Peyer's patch (tissue), 4 donors: ENCODE measurements at regions not wholly inside any gene's neighbourhood (a gene's known extent, or its start where the extent isn't known, plus 50 kb on each side); places are given as distances from the start of the nearest gene placed in this dataset.
"Not testable (repeated sequence)": the region's sequence is repeated elsewhere in the genome, so short reads cannot be mapped to it uniquely, and the experiment has no call there.

ENCODE experiments used
- DNase-seq, 3 donors: peaks; one replicate each; pipeline ENCODE4 v3.0.0-alpha.2; 2017 to 2019
- H3K27ac ChIP-seq, 4 donors: fragments of 200-600 bp; sonication (generic); one replicate each; pipeline ENCODE4 v1.5.1; 2016 to 2019
- H3K27me3 ChIP-seq, 2 donors: fragments of 200-600 bp; sonication (generic); one replicate each; pipeline ENCODE4 v1.5.1; 2019
- H3K36me3 ChIP-seq, 3 donors: fragments of 200-600 bp; sonication (generic); one replicate each; pipeline ENCODE4 v1.5.1; 2016 to 2019
- H3K4me1 ChIP-seq, 4 donors: fragments of 200-600 bp; sonication (generic); one replicate each; pipeline ENCODE4 v1.5.1; 2016 to 2019
- H3K4me3 ChIP-seq, 4 donors: fragments of 200-600 bp; sonication (generic); 1 replicate in 3 of 4; 2 replicates in 1 of 4; pipeline ENCODE4 v1.5.1; 2016 to 2019; ENCODE audit warnings: mild to moderate bottlenecking in 1 of 4
- H3K9me3 ChIP-seq, 4 donors: fragments of 200-600 bp; sonication (generic); one replicate each; pipeline ENCODE4 v1.5.1; 2016 to 2019; ENCODE audit warnings: mild to moderate bottlenecking in 1 of 4
- CTCF ChIP-seq, 6 experiments: fragments of 450-650 bp in 4 of 6; fragments of 200-600 bp in 2 of 6; sonication (generic) in 1 of 6; IDR thresholded peaks; one replicate each; pipeline ENCODE4 v1.5.1; 2017 to 2019; ENCODE audit warnings: antibody characterized with exemption in 6 of 6, mild to moderate bottlenecking in 3 of 6, moderate library complexity in 1 of 6
- POLR2A ChIP-seq, 2 donors: fragments of 450-650 bp; IDR thresholded peaks; one replicate each; pipeline ENCODE4 v1.5.1; 2017; ENCODE audit warnings: antibody characterized with exemption in 2 of 2, mild to moderate bottlenecking in 2 of 2, moderate library complexity in 2 of 2

DNA sequence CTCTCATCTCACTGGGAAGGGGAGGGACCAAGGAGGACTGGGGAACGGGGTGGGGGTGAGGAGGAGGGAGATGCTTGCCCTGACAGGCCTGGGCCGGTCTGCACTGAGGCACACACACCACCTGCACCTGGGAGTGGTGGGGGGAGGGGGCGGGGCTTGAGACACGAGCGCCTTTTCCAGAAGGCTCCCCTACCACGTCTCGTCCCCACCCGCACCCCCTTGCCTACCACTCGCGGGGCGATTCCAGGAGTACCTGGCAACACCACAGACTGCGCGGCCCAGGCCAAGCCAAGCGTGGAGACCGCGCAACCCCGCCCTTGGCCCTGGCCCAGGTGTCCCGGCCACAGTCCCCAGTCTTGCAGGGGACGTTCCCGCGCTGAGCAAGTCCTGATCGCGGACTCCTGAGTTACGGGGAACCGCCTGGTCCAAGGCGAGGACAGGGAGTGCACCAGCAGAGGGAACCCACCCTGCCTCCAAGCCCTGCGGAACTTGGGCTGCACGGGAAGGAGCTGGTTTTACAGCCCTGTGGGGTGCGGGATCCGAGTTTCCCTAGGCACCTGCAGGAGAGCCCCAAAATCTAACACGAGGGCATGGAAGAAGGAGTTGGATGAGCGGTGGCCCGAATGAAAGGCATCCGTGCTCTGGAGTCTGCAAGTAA, 68.1 kb upstream of the SH3GL3 start:
- Histone ChIP-seq H3K4me3 (no peak overlapping the region), H3K36me3 (no peaks in the 10 kb centered on the region), H3K27me3 (peaks cover 0 to 7% of the 10 kb centered on the region in 2 donors), H3K9me3 (no peaks in the 10 kb centered on the region), H3K4me1 (no peaks in the 10 kb centered on the region), H3K27ac (no peak overlapping the region)
- TF ChIP-seq CTCF (IDR thresholded peaks at IDR 0.05) (no peak), POLR2A (IDR thresholded peaks at IDR 0.05) (no peak)
- no peak for DNase-seq

GRCh38 chr15:83379579-83379959, 67.6 kb upstream of the SH3GL3 start:
- H3K9me3 ChIP-seq = no peaks in the 10 kb centered on the region
- no peak for TF ChIP-seq POLR2A (IDR thresholded peaks at IDR 0.05)
- TF ChIP-seq CTCF (IDR thresholded peaks at IDR 0.05) = no peak
- H3K4me1 ChIP-seq = no peaks in the 10 kb centered on the region
- peaks cover 0 to 7% of the 10 kb centered on the region in 2 donors for H3K27me3 ChIP-seq
- no peak for DNase-seq
- no peak overlapping the region for H3K27ac ChIP-seq
- no peak overlapping the region for H3K4me3 ChIP-seq
- H3K36me3 ChIP-seq = no peaks in the 10 kb centered on the region

DNA sequence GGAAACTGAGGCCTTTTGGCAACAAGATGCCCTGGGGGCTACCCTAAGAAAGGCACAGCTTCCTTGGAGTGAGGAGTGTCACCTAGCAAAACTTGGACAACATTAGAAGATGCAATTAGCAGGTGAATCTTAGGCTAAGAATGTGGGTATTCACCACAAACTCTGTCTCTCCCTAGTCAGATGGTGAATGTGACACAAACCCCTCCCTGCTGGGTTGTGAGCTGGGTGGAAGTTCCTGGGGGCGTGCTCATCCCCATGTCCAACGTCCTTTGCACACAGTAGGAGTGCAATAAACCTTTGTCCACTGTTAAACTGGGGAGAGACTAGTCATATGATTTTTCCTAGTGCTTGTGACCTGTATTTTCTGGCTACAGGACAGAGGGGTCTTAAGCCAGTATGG, 67.1 kb upstream of the SH3GL3 start:
- Histone ChIP-seq H3K27me3 (peaks cover 0 to 7% of the 10 kb centered on the region in 2 donors), H3K4me3 (no peak overlapping the region), H3K9me3 (no peaks in the 10 kb centered on the region), H3K4me1 (no peaks in the 10 kb centered on the region), H3K27ac (no peak overlapping the region), H3K36me3 (no peaks in the 10 kb centered on the region)
- no peak for DNase-seq
- TF ChIP-seq CTCF (IDR thresholded peaks at IDR 0.05) (no peak), POLR2A (IDR thresholded peaks at IDR 0.05) (no peak)

- H3K36me3 ChIP-seq = no peaks in the 10 kb centered on the region
- no peaks in the 10 kb centered on the region for H3K4me1 ChIP-seq
- no peak for DNase-seq
- peaks cover 0 to 7% of the 10 kb centered on the region in 2 donors for H3K27me3 ChIP-seq
- H3K27ac ChIP-seq = no peak overlapping the region
- H3K9me3 ChIP-seq = no peaks in the 10 kb centered on the region
- TF ChIP-seq CTCF (IDR thresholded peaks at IDR 0.05) = peak in 2 of 6 experiments; percentile 6 to 8
- no peak for TF ChIP-seq POLR2A (IDR thresholded peaks at IDR 0.05)
- no peak overlapping the region for H3K4me3 ChIP-seq
Observed at GRCh38 chr15:83380682-83381081, 66.5 kb upstream of the SH3GL3 start.

DNA sequence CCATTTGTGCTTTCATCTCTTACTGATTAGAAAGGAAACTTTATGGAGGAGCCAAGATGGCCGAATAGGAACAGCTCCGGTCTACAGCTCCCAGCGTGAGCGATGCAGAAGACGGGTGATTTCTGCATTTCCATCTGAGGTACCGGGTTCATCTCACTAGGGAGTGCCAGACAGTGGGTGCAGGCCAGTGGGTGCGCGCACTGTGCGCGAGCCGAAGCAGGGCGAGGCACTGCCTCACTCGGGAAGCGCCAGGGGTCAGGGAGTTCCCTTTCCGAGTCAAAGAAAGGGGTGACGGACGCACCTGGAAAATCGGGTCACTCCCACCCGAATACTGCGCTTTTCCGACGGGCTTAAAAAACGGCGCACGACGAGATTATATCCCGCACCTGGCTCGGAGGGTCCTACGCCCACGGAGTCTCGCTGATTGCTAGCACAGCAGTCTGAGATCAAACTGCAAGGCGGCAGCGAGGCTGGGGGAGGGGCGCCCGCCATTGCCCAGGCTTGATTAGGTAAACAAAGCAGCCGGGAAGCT, 63.5 kb upstream of the SH3GL3 start:
- H3K27ac ChIP-seq, H3K4me3 ChIP-seq, DNase-seq, H3K27me3 ChIP-seq, H3K9me3 ChIP-seq, H3K36me3 ChIP-seq, H3K4me1 ChIP-seq: not testable (repeated sequence)

DNA sequence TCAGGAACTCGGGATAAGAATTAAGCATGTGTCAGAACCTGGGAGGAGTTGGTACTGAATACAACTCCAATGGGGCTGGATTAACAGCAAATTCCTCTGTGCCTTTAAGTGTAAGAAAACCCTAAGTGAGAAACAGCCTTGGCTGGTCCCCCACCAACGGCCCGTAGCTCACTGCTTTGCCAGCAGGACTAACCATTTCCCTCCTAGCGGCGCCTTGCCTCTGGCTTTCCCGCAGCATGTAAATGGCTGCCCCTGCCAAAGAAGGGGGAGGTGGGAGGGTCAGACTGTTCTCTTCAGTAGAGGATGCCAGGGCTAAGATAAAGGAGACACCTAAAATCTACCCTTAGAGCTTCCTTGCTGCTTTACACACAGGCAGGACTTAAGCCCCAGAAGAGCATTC, 51.0 kb upstream of the SH3GL3 start:
- no peak for TF ChIP-seq CTCF (IDR thresholded peaks at IDR 0.05)
- no peak for TF ChIP-seq POLR2A (IDR thresholded peaks at IDR 0.05)
- H3K4me3 ChIP-seq = no peak overlapping the region
- no peaks in the 10 kb centered on the region for H3K4me1 ChIP-seq
- H3K27me3 ChIP-seq = no peaks in the 10 kb centered on the region
- no peak overlapping the region for H3K27ac ChIP-seq
- no peaks in the 10 kb centered on the region for H3K9me3 ChIP-seq
- DNase-seq = no peak
- no peaks in the 10 kb centered on the region for H3K36me3 ChIP-seq
